Smooth muscle cell of the brain vasculature (primary cell): ENCODE measurements at regions not wholly inside any gene's neighbourhood (a gene's known extent, or its start where the extent isn't known, plus 50 kb on each side); places are given as distances from the start of the nearest gene placed in this dataset.
"Not testable (repeated sequence)": the region's sequence is repeated elsewhere in the genome, so short reads cannot be mapped to it uniquely, and the experiment has no call there.

Source experiments
- DNase-seq: peaks from one replicate; pipeline ENCODE4 v3.0.0-alpha.2; 2012; ENCODE audit warnings: low read depth, low spot score

DNA sequence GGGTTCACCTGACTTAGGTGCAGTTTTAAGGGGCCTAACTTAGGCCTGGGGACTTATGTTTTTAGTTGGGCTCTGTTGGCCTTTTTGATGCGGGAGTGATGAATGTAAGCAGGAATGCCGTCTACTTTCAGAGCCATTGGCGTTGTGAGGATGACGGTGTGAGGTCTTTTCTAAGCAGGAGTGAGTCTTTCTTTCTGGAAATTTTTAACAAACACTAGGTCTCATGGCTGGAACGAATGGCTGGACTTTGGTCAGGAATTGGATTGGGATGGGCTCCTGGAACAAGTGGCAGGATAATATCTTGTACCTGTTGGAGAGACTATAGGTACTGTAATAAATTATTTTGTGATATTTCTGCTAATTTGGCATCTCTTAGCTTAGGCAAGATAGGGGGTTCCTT, 163.9 kb upstream of the CCZ1B start:
- not testable (repeated sequence) for DNase-seq

- not testable (repeated sequence) for DNase-seq
Measured at GRCh38 chr7:6990426-6991152, 164.5 kb upstream of the CCZ1B start.

- DNase-seq, result not testable (repeated sequence)
Measured at GRCh38 chr7:6991169-6991611, 165.1 kb upstream of the CCZ1B start.

GRCh38 chr7:6991686-6992085, 165.6 kb upstream of the CCZ1B start:
- not testable (repeated sequence) for DNase-seq

GRCh38 chr7:6992133-6992532, 166.1 kb upstream of the CCZ1B start:
- not testable (repeated sequence) for DNase-seq

GRCh38 chr7:6995026-6995425, 169.0 kb upstream of the CCZ1B start:
- DNase-seq, result not testable (repeated sequence)

- not testable (repeated sequence) for DNase-seq
Measured at GRCh38 chr7:6995493-6996289, 169.6 kb upstream of the CCZ1B start.

DNA sequence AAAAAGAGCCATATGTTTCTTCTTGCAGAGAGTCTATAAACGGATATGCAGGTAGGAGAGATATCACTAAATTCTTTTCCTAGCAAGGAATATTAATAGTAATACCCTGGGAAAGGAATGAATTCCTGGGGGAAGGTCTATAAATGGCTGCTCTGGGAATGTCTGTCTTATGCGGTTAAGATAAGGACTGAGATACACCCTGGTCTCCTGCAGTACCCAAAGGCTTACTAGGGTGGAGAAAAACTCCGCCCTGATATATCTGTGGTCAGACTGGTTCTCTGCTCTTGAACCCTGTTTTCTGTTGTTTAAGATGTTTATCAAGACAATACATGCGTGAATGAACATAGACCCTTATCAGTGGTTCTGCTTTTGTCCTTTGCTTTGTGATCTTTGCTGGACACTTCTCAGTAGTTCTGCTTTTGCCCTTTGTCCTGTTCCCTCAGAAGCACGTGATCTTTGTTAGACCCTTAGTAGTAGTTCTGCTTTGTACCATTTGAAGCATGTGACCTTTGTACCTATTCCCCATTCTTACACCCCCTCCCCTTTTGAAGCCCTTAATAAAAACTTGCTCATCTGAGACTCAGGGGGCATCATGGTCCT, 173.1 kb upstream of the CCZ1B start:
- DNase-seq, result not testable (repeated sequence)

GRCh38 chr7:7002418-7003062, 176.5 kb upstream of the CCZ1B start:
- DNase-seq, result no peak

DNA sequence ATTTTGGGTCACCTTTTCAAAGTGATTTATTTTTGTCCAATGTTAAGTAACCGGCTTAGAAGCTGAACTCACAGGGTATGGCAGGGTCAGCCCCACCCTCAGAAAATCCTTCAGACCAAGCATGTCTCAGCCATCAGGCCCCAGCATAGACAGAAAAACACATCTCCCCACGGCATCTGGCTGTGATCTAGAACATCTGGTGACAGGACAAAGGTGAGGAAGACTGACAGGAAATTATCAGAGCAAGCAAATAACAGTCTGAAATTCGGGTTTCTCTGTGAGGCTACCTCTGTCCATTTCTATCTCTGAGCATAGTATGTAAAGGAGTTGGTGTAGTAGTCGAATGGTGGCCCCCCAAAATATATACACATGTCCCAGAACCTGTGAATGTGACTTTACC, 177.0 kb upstream of the C1GALT1 start:
- DNase-seq, result no peak

DNA sequence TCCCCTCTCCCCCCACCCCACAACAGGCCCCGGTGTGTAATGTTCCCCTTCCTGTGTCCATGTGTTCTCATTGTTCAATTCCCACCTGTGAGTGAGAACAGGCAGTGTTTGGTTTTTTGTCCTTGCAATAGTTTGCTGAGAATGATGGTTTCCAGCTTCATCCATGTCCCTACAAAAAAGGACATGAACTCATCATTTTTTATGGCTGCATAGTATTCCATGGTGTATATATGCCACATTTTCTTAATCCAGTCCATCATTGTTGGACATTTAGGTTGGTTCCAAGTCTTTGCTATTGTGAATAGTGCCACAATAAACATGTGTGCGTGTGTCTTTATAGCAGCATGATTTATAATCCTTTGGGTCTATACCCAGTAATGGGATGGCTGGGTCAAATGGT, 176.4 kb upstream of the C1GALT1 start:
- DNase-seq, result not testable (repeated sequence)

DNA sequence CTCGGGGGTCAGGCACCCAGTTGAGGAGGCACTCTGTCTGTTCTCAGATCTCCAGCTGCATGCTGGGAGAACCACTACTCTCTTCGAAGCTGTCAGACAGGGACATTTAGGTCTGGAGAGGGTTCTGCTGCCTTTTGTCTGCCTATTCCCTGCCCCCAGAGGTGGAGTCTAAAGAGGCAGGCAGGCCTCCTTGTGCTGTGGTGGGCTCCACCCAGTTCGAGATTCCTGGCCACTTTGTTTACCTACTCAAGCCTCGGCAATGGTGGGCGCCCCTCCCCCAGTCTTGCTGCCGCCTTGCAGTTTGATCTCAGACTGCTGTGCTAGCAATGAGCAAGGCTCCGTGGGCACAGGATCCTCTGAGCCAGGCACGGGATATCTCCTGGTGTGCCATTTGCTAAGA, 171.1 kb upstream of the C1GALT1 start:
- DNase-seq, result not testable (repeated sequence)

DNA sequence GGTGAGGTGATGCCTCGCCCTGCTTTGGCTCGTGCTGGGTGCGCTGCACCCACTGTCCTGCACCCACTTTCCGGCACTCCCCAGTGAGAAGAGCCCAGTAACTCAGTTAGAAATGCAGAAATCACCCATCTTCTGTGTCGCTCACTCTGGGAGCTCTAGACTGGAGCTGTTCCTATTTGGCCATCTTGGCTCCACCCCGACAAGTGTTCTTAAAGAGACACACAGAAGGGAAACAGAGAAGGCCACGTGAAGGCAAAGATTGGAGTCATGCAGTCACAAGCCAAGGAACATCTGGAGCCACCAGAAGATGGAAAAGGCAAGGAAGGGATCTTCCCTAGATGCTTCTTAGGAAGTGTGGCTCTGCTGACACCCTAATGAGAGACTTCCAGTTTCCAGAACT, 170.6 kb upstream of the C1GALT1 start:
- DNase-seq, result not testable (repeated sequence)

- no peak for DNase-seq
Measured at GRCh38 chr7:7014827-7015595, 167.3 kb upstream of the C1GALT1 start.

DNA sequence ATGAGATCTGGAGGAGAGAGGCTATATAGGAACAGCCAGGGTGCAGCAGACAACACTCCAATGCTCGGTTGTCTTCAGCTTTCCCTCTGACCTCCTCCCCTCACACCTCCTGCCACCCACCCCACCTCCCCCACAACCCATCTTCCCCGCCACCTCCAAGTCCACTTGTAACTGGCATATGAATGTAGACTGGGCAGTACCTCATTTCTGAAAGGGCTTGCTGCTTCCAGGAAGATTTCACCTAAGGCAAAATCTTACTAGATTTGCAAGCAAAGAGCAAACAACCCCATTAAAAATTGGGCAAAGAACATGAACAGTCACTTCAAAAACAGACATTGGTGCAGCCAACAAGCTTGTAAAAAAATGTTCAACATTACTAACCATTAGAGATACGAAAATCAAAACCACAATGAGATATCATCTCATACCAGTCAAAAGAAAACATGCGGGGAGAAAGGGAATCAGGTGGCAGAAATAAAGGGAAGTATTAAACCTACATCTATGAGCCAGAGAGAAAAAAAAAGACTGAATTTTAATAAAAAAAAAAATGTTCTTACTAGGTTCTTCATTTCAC, 164.6 kb upstream of the C1GALT1 start:
- no peak for DNase-seq

GRCh38 chr7:7018290-7018689, 164.1 kb upstream of the C1GALT1 start:
- no peak for DNase-seq

GRCh38 chr7:7032221-7032620, 150.1 kb upstream of the C1GALT1 start:
- DNase-seq, result no peak

DNA sequence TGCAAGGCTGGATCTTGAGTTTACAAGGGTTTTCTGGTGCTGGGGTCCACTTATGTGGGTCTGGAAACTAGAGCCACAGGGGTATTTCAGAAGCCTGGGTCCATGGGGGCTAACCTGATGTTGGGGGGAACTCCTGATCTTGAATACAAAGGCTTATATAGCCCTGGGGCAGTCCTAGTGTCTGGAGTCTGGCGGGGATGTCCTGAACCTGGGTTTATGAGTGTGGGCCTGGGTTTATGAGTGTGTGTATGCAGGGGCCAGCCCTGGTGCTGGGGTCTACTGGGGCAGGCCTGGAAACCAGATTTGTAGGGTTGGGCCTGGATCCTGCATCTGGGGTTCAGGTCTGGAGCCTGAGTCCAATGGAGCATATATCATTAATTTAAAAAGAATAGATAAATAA, 146.5 kb upstream of the C1GALT1 start:
- DNase-seq, result no peak

DNA sequence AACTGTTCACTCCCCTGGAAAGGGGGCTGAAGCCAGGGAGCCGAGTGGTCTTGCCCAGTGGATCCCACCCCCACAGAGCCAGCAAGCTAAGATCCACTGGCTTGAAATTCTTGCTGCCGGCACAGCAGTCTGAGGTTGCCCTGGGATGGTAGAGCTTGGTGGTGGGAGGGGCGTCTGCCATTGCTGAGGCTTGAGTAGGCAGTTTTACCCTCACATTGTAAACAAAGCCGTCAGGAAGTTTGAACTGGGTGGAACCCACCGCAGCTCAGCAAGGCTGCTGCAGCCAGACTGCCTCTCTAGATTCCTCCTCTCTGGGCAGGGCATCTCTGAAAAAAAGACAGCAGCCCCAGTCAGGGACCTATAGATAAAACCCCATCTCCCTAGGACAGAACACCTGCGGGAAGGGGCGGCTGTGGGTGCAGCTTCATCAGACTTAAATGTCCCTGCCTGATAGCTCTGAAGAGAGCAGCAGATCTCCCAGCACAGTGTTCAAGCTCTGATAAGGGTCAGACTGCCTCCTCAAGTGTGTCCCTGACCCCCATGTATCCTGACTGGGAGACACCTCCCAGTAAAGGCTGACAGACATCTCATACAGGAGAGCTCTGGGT, 140.0 kb upstream of the C1GALT1 start:
- DNase-seq, result not testable (repeated sequence)

GRCh38 chr7:7044806-7045205, 137.5 kb upstream of the C1GALT1 start:
- no peak for DNase-seq
